ENCODE measurements at regions not wholly inside any gene's neighbourhood (a gene's known extent, or its start where the extent isn't known, plus 50 kb on each side); places are given as distances from the start of the nearest gene placed in this dataset.

DNA sequence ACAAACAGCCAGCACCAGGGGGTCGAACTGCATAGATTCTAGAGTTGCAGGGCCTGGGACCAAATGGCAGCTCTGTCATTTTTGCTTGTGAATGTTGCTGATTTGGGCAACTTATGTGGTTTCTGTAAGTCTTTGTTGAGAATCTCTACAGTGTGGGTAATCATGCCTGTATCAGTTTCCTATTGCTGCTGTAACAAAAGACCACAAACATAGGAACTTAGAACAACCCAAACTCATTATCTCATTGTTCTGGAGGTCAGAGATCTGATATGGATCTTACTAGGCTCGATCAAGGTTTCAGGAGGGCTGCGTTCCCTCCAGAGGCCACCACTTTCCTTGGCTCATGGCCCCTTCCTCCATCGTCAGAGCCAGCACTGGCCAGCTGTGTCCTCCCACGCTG lies 86.8 kb upstream of the SH3BP4 start:
- no peak for TF ChIP-seq EZH2 (IDR thresholded peaks at IDR 0.05; ENCODE audit: borderline replicate concordance, insufficient read depth, low read length, poor library complexity, severe bottlenecking)
- no peak for TF ChIP-seq MXI1 (conservative IDR thresholded peaks at IDR 0.05; ENCODE audit: poor library complexity, severe bottlenecking)
- no peak for TF ChIP-seq TAF1 (IDR thresholded peaks at IDR 0.05; ENCODE audit: low read depth)
- TF ChIP-seq SMC3 (conservative IDR thresholded peaks at IDR 0.05; ENCODE audit: poor library complexity), result no peak
